HG03095 (cell line): ENCODE measurements at regions not wholly inside any gene's neighbourhood (a gene's known extent, or its start where the extent isn't known, plus 50 kb on each side); places are given as distances from the start of the nearest gene placed in this dataset.

Experiments
- ATAC-seq: cut with Tn5 transposase; IDR thresholded peaks from one replicate; pipeline ENCODE4 v1.9.1; 2021; ENCODE audit warnings: moderate library complexity; ENCODE audit not compliant: unreplicated experiment

DNA sequence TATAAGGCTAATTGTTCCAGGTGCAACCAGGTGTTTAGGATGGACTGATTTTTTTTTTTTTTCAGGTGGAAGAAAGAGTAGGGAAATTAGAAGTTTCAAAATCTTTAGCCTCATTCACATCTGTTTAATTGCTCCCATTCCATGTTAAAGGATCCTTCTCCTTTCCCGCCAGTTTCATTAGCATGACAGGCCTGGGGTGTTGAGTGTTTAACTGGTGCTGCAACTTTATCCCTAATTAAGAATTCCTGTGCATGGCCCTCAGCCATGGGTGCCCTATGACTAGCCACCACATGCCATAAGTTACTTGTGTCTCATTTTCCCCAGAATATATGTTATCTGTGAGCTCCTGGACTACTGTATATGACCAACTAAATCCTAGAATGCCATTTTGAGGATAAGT is 501.4 kb downstream of the NSUN3 start:
- no peak for ATAC-seq

GRCh38 chr3:94568041-94568440 is 505.2 kb downstream of the NSUN3 start:
- ATAC-seq: no peak

- no peak for ATAC-seq
Measured at GRCh38 chr3:94573337-94573736, 510.5 kb downstream of the NSUN3 start.

DNA sequence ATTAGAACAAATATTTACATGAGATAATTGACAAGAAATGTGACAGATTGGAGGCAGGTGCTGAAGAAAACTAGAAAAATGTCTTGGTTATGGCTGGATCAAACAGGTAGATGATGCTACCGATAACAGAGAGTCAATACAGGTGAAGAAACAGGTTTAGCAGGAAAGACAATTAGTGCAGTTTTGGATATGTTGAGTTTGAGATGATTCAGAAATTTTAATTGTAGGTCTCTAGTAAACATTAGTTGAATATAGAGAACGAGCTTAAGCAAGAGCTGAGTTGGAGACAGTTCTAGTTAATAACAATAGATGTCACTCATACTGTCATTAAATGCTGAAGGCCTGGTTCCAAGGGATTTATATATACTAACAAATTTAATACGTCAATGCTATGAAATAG is 524.4 kb downstream of the NSUN3 start:
- ATAC-seq: no peak

DNA sequence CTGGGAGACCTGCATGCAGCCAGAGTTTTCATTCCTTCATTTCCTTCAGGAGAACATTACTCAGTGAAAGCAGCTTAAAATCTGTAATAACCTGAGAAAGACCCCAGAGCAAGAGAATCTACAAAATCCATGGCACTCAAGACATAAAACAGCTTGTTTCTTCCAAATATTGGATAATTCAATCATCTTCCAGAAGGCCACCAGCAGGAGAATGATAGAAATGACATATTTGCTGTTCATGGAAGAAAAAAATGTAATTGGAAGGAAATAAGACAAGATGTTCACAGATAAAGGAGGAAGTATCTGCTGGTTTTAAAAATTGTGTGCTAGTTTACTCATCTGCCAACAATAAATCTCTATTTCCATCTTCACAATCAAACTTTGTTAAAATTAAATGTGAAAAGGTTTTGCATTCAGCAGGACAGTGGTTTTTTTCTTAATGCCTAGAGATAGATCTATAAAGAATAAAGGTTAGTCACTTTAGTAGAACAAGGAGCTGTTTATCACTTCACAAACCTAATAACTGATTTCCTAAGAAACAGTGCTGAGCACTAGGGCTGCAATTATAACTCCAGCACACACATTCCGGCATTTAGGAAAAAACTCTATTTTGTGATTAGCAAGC is 530.8 kb downstream of the NSUN3 start:
- no peak for ATAC-seq

- ATAC-seq: no peak
Measured at GRCh38 chr3:94596141-94596540, 533.3 kb downstream of the NSUN3 start.

- peak; percentile 75 for ATAC-seq
Measured at GRCh38 chr3:94596887-94597566, 534.2 kb downstream of the NSUN3 start.

GRCh38 chr3:94607778-94608177 is 544.9 kb downstream of the NSUN3 start:
- no peak for ATAC-seq

GRCh38 chr3:94609908-94610307 is 547.0 kb downstream of the NSUN3 start:
- ATAC-seq: no peak

GRCh38 chr3:94611596-94611995 is 548.7 kb downstream of the NSUN3 start:
- no peak for ATAC-seq

GRCh38 chr3:94612631-94613030 is 549.8 kb downstream of the NSUN3 start:
- no peak for ATAC-seq

DNA sequence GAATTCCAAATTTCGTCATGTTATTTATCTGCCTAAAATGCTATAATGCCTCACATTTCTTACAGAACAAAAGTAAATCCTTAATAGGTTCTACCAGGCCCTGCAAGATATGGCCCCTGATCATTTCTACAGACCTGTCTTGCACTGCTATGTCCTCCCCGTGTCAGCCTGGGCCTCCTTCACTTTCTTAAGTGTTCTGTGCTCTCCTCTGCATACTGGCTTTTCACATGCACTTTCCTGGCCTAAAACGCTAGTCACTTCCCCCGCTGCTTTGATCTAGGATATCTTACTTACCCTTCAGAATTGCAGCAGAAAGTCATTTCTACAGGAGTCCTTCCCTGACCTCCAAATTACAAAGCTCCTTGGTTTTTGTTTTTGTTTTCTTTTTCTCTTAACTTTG is 551.3 kb downstream of the NSUN3 start:
- ATAC-seq: no peak

- ATAC-seq: no peak
Measured at GRCh38 chr3:94615275-94616065, 552.6 kb downstream of the NSUN3 start.

DNA sequence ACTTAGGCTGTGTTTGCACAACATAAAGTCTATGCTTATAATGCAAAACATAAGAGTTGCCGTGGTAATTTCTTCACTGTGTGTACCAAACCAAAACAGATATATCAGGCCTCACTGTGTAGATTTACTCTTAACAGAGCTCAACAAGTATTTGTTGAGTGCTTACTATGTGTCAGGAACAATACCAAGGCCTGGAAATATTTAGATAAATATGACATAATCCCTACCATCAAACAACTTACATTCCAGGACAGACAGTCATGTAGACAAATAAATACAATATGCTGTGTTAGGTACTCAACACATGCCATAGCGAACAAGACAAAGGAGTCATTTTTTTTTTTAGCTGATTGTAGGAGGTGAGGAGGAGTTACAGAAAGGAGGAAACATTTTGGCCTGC is 554.0 kb downstream of the NSUN3 start:
- no peak for ATAC-seq

- no peak for ATAC-seq
Measured at GRCh38 chr3:94617312-94617711, 554.5 kb downstream of the NSUN3 start.

DNA sequence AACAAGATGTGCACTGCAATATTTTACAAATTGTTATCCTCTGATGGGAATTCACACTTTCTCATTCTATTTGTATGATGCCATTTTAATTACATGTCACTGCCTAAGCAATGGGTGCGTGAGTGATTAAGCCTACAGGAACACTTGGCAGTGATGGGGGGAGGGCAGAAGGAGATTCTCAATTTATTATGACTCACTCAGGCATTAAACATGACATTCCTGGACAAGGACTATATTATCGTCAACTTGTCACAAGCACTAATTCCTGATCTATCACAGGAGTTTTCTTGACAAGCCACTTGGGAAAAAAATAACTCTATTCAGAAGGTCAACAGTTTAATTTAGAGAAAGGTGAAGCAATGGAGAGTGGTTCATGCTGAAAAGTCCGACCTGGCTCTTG is 556.8 kb downstream of the NSUN3 start:
- ATAC-seq: no peak

DNA sequence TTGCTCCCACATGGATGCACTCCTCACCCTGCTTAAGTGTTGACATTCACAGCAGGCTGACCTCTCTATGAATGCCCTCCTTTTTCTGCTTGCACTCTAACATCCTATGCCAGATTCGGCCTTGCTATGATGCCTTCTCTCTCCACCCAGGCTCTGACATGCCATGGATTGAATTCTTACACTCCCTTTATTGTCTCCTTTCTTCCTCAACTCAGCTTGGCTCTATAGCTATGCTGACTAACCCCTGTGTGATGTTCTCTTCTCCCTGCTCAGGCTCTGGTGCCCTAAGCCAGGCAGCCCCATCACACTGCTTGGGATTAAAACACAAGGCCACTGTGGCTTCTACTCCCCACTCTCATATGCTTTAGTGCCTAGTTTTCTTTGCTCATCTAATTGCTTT is 563.7 kb downstream of the NSUN3 start:
- ATAC-seq: no peak

GRCh38 chr3:94627689-94628088 is 564.8 kb downstream of the NSUN3 start:
- ATAC-seq: no peak

GRCh38 chr3:94643400-94643799 is 580.5 kb downstream of the NSUN3 start:
- no peak for ATAC-seq

GRCh38 chr3:94645790-94646189 is 582.9 kb downstream of the NSUN3 start:
- no peak for ATAC-seq

DNA sequence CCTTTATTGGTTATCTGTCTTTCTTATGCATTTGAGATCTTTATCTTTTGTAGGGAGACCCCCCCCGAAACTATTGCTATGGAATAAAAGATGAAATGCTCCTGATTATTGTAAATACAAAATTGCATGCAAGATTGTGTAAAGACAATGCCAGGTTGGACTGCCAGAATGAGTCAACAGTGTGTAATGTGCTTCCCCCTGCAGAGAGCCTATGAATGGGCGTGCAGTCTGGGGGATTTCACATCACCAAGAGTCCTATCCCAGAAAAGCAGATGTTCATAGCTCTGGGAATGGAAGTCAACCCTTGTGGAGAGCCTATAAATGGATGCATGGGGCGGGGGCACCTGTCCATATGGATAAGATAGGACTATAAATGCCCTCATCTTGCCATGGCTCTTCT is 584.3 kb downstream of the NSUN3 start:
- no peak for ATAC-seq
